C4-2B (cell line): ENCODE measurements at regions not wholly inside any gene's neighbourhood (a gene's known extent, or its start where the extent isn't known, plus 50 kb on each side); places are given as distances from the start of the nearest gene placed in this dataset.

Experiments
- CTCF ChIP-seq: fragments of 450-650 bp; conservative IDR thresholded peaks from 2 replicates; pipeline ENCODE4 v1.5.1; 2017; ENCODE audit warnings: mild to moderate bottlenecking
- ZFX ChIP-seq: fragments of 450-650 bp; IDR thresholded peaks from 2 replicates; pipeline ENCODE4 v1.6.1; 2017

DNA sequence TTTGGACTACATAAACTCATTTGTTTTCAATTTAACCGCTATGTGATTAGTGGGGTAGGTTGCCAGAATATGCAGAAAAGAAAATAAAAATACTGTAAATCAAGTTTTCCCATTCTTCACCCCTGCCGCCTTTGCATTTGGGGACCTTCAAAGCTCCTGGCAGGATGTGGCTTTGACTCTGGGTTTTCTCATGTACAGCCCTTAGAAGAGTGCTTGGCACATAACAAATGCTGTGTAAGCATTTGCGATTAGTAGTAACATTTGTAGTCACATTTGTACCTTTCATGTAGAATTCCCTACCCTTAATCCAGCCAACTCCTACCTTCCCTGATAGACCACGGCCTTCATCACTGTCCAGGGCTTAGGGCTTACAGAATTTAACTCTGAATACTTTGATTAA is 262.6 kb downstream of the MREG start:
- TF ChIP-seq CTCF (no peak), ZFX (no peak)
